GM12875 (cell line): ENCODE measurements at regions not wholly inside any gene's neighbourhood (a gene's known extent, or its start where the extent isn't known, plus 50 kb on each side); places are given as distances from the start of the nearest gene placed in this dataset.

ENCODE experiments used
- H3K4me3 ChIP-seq: one replicate; pipeline ENCODE4 v1.5.1; 2011; ENCODE audit warnings: low read depth, low read length, control low read depth
- TF ChIP-seq, protein P1 (sequence below): IDR thresholded peaks from 2 replicates; pipeline ENCODE4 v1.5.1; 2011; ENCODE audit warnings: low read depth, mild to moderate bottlenecking, control low read depth, inconsistent platforms, low read length, moderate library complexity, borderline replicate concordance; ENCODE audit not compliant: insufficient read depth

DNA sequence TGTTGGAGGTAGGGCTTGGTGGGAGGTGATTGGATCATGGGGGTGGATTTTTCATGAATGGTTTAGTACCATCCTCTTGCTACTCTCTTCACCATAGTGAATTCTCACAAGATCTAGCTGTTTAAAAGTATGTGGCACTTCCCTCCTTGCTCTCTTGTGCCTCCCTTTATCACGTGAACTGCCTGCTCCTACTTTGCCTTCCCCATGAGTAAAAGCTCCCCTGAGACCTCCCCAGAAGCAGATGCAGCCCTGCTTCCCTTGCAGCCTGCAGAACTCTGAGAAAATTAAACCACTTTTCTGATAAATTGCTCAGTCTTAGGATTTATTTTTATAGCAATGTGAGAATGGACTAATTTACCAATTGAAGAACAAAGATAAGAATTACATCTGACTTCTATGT, 223.1 kb downstream of the RNF144A start:
- TF ChIP-seq, protein P1, sequence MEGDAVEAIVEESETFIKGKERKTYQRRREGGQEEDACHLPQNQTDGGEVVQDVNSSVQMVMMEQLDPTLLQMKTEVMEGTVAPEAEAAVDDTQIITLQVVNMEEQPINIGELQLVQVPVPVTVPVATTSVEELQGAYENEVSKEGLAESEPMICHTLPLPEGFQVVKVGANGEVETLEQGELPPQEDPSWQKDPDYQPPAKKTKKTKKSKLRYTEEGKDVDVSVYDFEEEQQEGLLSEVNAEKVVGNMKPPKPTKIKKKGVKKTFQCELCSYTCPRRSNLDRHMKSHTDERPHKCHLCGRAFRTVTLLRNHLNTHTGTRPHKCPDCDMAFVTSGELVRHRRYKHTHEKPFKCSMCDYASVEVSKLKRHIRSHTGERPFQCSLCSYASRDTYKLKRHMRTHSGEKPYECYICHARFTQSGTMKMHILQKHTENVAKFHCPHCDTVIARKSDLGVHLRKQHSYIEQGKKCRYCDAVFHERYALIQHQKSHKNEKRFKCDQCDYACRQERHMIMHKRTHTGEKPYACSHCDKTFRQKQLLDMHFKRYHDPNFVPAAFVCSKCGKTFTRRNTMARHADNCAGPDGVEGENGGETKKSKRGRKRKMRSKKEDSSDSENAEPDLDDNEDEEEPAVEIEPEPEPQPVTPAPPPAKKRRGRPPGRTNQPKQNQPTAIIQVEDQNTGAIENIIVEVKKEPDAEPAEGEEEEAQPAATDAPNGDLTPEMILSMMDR, result no peak
- no peak overlapping the region for H3K4me3 ChIP-seq

DNA sequence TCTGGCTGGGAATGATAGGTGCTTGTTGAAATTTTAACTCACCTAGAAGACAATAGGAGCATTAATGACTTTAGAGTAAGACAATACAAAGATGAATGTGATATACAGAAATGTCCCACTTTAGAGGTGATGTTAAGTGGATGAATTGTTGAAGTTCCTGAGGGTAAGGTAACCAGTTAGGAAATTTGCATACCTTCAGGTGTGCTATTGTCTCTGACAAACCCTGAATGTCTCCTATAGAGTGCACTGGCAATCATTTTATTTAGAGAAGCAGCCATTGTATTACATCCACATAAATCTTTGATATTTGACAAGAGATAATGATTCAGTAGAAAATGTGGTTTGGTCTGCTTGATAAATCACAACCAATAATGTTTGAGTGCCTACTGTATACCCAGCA, 228.5 kb downstream of the RNF144A start:
- TF ChIP-seq, protein P1, result no peak
- no peak overlapping the region for H3K4me3 ChIP-seq

DNA sequence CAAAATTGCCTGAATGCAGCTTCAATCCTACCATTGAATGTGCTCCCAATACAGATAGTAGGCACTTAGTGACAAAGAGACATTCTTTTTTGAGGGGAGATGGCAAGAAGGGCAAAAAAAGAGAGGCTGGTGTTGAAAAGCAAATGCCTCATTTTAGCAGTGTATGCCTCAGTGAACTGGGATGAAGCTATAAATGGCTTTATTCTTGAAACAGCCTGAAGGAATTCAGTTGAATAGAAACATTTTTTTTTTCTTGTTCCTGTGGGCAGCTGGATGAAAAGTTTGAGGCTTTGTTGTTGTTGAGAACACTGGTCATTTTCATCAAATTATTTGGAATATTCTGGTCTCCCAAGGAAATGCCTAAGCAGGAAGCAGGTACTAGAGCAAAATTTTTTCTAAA, 228.9 kb downstream of the RNF144A start:
- TF ChIP-seq, protein P1, result no peak
- no peak overlapping the region for H3K4me3 ChIP-seq

GRCh38 chr2:7154656-7155055, 237.4 kb downstream of the RNF144A start:
- no peak overlapping the region for H3K4me3 ChIP-seq
- TF ChIP-seq, protein P1, result no peak

- TF ChIP-seq, protein P1, result no peak
Observed at GRCh38 chr2:7161501-7161900, 244.3 kb downstream of the RNF144A start.

DNA sequence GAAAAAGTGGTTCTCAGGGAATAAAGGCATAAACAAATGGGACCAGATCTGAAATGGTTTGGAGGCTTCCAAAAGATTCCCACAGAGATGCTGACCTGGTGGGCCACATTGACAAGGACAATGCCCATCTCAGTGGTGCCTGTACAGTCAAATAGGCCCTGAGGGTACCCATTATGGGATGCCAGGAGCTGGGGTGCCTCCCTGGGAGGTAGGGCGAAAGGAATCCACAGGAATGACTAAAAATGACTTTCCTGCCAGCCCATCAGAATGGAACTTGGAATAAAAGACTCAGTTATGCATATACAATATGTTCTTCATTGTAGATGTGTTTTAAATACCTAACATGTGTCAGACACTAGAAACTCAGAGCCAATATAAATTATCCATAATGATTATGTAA, 248.5 kb downstream of the RNF144A start:
- TF ChIP-seq, protein P1, result no peak
- no peak overlapping the region for H3K4me3 ChIP-seq

More at GRCh38 chr2:7161501-7161900, 244.3 kb downstream of the RNF144A start:
- no peak overlapping the region for H3K4me3 ChIP-seq

DNA sequence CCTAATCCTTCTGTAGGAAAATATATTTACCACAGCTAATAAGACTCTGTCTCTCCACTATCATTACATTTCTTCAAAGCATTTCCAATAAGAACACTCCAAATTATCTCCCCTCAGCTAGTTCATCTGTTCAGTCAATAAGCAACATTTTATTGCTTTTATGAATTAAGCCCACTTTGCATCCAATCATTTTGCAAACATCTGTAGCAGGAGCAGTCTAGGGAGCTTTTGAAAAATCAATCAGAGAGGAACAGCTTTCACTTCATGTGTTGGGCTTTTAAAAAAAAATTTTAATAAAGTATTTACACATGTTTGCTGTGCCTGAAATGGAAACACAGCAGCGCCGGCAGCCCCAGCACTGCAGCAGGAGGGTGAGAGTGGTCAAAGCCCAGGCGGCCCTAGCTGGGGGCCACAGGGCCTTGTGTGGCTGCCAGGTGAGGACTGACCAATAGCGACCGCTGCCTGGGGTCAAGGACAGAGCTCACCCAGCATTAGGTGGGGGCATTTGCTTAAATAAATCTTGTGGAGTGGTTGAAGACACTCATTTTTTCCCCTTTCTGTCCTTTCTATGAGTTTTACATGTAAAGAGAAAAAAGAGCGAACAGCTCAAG, 250.7 kb downstream of the RNF144A start:
- H3K4me3 ChIP-seq, result no peak overlapping the region
- TF ChIP-seq, protein P1, result no peak
